ENCODE measurements at regions not wholly inside any gene's neighbourhood (a gene's known extent, or its start where the extent isn't known, plus 50 kb on each side); places are given as distances from the start of the nearest gene placed in this dataset.

- H3K9me3 ChIP-seq (ENCODE audit: insufficient read depth, low read length) = no peaks in the 10 kb centered on the region
- H3K4me3 ChIP-seq (ENCODE audit: insufficient read length, low read depth) = no peak overlapping the region
- TF ChIP-seq ZNF274 (IDR thresholded peaks at IDR 0.05; ENCODE audit: low read depth, low read length) = no peak
- TF ChIP-seq SUZ12 (IDR thresholded peaks at IDR 0.05; ENCODE audit: extremely low read depth, insufficient read depth, insufficient read length) = no peak
- no peak for TF ChIP-seq YY1 (IDR thresholded peaks at IDR 0.05; ENCODE audit: insufficient read depth, insufficient read length)
- no peak overlapping the region for H3K9ac ChIP-seq (ENCODE audit: insufficient read length, low read depth)
- no peaks in the 10 kb centered on the region for H3K27me3 ChIP-seq (ENCODE audit: insufficient read depth, insufficient read length)
- H3K36me3 ChIP-seq (ENCODE audit: insufficient read depth, insufficient read length, low read length) = no peaks in the 10 kb centered on the region
- no peaks in the 10 kb centered on the region for H3K4me1 ChIP-seq (ENCODE audit: insufficient read depth, insufficient read length)
- no peak for DNase-seq (ENCODE audit: low read depth, low spot score)
Measured at GRCh38 chr2:12951657-12951973, 234.9 kb downstream of the TRIB2 start.

DNA sequence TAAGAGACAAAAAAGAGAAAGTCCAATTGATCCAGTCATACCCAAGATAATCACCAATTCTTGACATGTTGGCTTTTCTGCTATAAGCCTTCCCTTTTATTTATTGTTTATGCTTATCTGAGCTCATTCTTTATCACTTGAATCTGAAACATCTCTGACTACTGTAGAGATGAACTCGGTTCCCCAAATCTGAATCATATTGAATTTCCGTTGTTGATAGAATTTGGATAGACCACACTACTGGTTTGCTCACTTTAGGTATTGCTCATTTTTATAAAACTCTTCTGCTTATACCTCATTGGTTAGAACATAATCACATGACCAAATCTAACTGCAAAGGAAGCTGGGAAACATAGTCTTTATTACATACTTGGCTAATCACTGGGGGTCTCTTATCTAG is 236.9 kb downstream of the TRIB2 start:
- Histone ChIP-seq H3K9me3 (ENCODE audit: insufficient read depth, low read length) (no peaks in the 10 kb centered on the region), H3K4me3 (ENCODE audit: insufficient read length, low read depth) (no peak overlapping the region), H3K9ac (ENCODE audit: insufficient read length, low read depth) (no peak overlapping the region), H3K36me3 (ENCODE audit: insufficient read depth, insufficient read length, low read length) (no peaks in the 10 kb centered on the region), H3K27me3 (ENCODE audit: insufficient read depth, insufficient read length) (no peaks in the 10 kb centered on the region), H3K4me1 (ENCODE audit: insufficient read depth, insufficient read length) (no peaks in the 10 kb centered on the region)
- no peak for DNase-seq (ENCODE audit: low read depth, low spot score)
- TF ChIP-seq SUZ12 (IDR thresholded peaks at IDR 0.05; ENCODE audit: extremely low read depth, insufficient read depth, insufficient read length) (no peak), YY1 (IDR thresholded peaks at IDR 0.05; ENCODE audit: insufficient read depth, insufficient read length) (no peak), ZNF274 (IDR thresholded peaks at IDR 0.05; ENCODE audit: low read depth, low read length) (no peak)

- no peaks in the 10 kb centered on the region for H3K36me3 ChIP-seq (ENCODE audit: insufficient read depth, insufficient read length, low read length)
- no peak for DNase-seq (ENCODE audit: low read depth, low spot score)
Measured at GRCh38 chr2:12955864-12956263, 239.1 kb downstream of the TRIB2 start.

GRCh38 chr2:12957251-12957650 is 240.5 kb downstream of the TRIB2 start:
- Histone ChIP-seq H3K27me3 (ENCODE audit: insufficient read depth, insufficient read length) (no peaks in the 10 kb centered on the region), H3K4me3 (ENCODE audit: insufficient read length, low read depth) (no peak overlapping the region), H3K36me3 (ENCODE audit: insufficient read depth, insufficient read length, low read length) (no peaks in the 10 kb centered on the region), H3K4me1 (ENCODE audit: insufficient read depth, insufficient read length) (no peaks in the 10 kb centered on the region), H3K9ac (ENCODE audit: insufficient read length, low read depth) (no peak overlapping the region), H3K9me3 (ENCODE audit: insufficient read depth, low read length) (no peaks in the 10 kb centered on the region)
- no peak for DNase-seq (ENCODE audit: low read depth, low spot score)
- TF ChIP-seq SUZ12 (IDR thresholded peaks at IDR 0.05; ENCODE audit: extremely low read depth, insufficient read depth, insufficient read length) (no peak), YY1 (IDR thresholded peaks at IDR 0.05; ENCODE audit: insufficient read depth, insufficient read length) (no peak), ZNF274 (IDR thresholded peaks at IDR 0.05; ENCODE audit: low read depth, low read length) (no peak)

More at GRCh38 chr2:12955864-12956263, 239.1 kb downstream of the TRIB2 start:
- H3K27me3 ChIP-seq (ENCODE audit: insufficient read depth, insufficient read length) = no peaks in the 10 kb centered on the region
- TF ChIP-seq YY1 (IDR thresholded peaks at IDR 0.05; ENCODE audit: insufficient read depth, insufficient read length) (no peak), SUZ12 (IDR thresholded peaks at IDR 0.05; ENCODE audit: extremely low read depth, insufficient read depth, insufficient read length) (no peak), ZNF274 (IDR thresholded peaks at IDR 0.05; ENCODE audit: low read depth, low read length) (no peak)
- no peaks in the 10 kb centered on the region for H3K9me3 ChIP-seq (ENCODE audit: insufficient read depth, low read length)
- H3K4me1 ChIP-seq (ENCODE audit: insufficient read depth, insufficient read length) = no peaks in the 10 kb centered on the region
- no peak overlapping the region for H3K9ac ChIP-seq (ENCODE audit: insufficient read length, low read depth)
- H3K4me3 ChIP-seq (ENCODE audit: insufficient read length, low read depth) = no peak overlapping the region

DNA sequence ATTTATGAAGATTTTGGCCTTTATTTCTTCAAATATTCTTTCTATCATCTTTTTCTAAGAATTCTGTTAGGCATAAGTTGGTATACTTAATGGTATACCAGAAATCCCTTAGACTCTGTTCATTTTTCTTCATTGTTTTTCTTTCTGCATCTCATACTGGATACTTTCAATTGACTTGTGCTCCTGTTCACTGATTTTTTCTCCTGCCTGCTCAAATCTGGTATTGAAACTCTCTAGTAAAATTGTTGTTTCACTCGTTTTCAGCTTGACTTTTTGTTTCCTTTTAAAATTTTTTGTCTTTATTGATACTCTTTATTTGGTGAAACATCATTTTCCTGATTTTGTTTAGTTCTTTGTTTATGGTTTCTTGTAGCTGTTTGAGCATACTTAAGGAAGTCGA is 243.2 kb downstream of the TRIB2 start:
- no peak overlapping the region for H3K9ac ChIP-seq (ENCODE audit: insufficient read length, low read depth)
- no peaks in the 10 kb centered on the region for H3K9me3 ChIP-seq (ENCODE audit: insufficient read depth, low read length)
- no peak for DNase-seq (ENCODE audit: low read depth, low spot score)
- no peak overlapping the region for H3K4me3 ChIP-seq (ENCODE audit: insufficient read length, low read depth)
- H3K36me3 ChIP-seq (ENCODE audit: insufficient read depth, insufficient read length, low read length) = no peaks in the 10 kb centered on the region
- no peaks in the 10 kb centered on the region for H3K27me3 ChIP-seq (ENCODE audit: insufficient read depth, insufficient read length)
- H3K4me1 ChIP-seq (ENCODE audit: insufficient read depth, insufficient read length) = no peaks in the 10 kb centered on the region
- no peak for TF ChIP-seq SUZ12 (IDR thresholded peaks at IDR 0.05; ENCODE audit: extremely low read depth, insufficient read depth, insufficient read length)
- no peak for TF ChIP-seq YY1 (IDR thresholded peaks at IDR 0.05; ENCODE audit: insufficient read depth, insufficient read length)
- TF ChIP-seq ZNF274 (IDR thresholded peaks at IDR 0.05; ENCODE audit: low read depth, low read length) = no peak

- H3K36me3 ChIP-seq (ENCODE audit: insufficient read depth, insufficient read length, low read length) = no peaks in the 10 kb centered on the region
- H3K4me1 ChIP-seq (ENCODE audit: insufficient read depth, insufficient read length) = no peaks in the 10 kb centered on the region
- H3K27me3 ChIP-seq (ENCODE audit: insufficient read depth, insufficient read length) = no peaks in the 10 kb centered on the region
- no peak overlapping the region for H3K4me3 ChIP-seq (ENCODE audit: insufficient read length, low read depth)
- H3K9me3 ChIP-seq (ENCODE audit: insufficient read depth, low read length) = no peaks in the 10 kb centered on the region
- no peak for DNase-seq (ENCODE audit: low read depth, low spot score)
- H3K9ac ChIP-seq (ENCODE audit: insufficient read length, low read depth) = no peak overlapping the region
- TF ChIP-seq SUZ12 (IDR thresholded peaks at IDR 0.05; ENCODE audit: extremely low read depth, insufficient read depth, insufficient read length) (no peak), ZNF274 (IDR thresholded peaks at IDR 0.05; ENCODE audit: low read depth, low read length) (no peak), YY1 (IDR thresholded peaks at IDR 0.05; ENCODE audit: insufficient read depth, insufficient read length) (no peak)
Measured at GRCh38 chr2:12960671-12961070, 243.9 kb downstream of the TRIB2 start.

GRCh38 chr2:12964904-12965539 is 248.3 kb downstream of the TRIB2 start:
- H3K36me3 ChIP-seq (ENCODE audit: insufficient read depth, insufficient read length, low read length) = no peaks in the 10 kb centered on the region
- no peak overlapping the region for H3K4me3 ChIP-seq (ENCODE audit: insufficient read length, low read depth)
- no peaks in the 10 kb centered on the region for H3K4me1 ChIP-seq (ENCODE audit: insufficient read depth, insufficient read length)
- DNase-seq (ENCODE audit: low read depth, low spot score) = no peak
- TF ChIP-seq YY1 (IDR thresholded peaks at IDR 0.05; ENCODE audit: insufficient read depth, insufficient read length) = no peak
- no peak for TF ChIP-seq ZNF274 (IDR thresholded peaks at IDR 0.05; ENCODE audit: low read depth, low read length)
- no peak for TF ChIP-seq SUZ12 (IDR thresholded peaks at IDR 0.05; ENCODE audit: extremely low read depth, insufficient read depth, insufficient read length)
- H3K9me3 ChIP-seq (ENCODE audit: insufficient read depth, low read length) = no peaks in the 10 kb centered on the region
- no peak overlapping the region for H3K9ac ChIP-seq (ENCODE audit: insufficient read length, low read depth)
- H3K27me3 ChIP-seq (ENCODE audit: insufficient read depth, insufficient read length) = no peaks in the 10 kb centered on the region

All from NT2/D1 (cell line).